PFSK-1 (cell line): ENCODE measurements at regions not wholly inside any gene's neighbourhood (a gene's known extent, or its start where the extent isn't known, plus 50 kb on each side); places are given as distances from the start of the nearest gene placed in this dataset.

Source experiments
- FOXP2 ChIP-seq: optimal IDR thresholded peaks from 2 replicates; pipeline ENCODE3; 2011; ENCODE audit warnings: borderline replicate concordance, control low read depth, inconsistent platforms; ENCODE audit not compliant: insufficient read depth; ENCODE audit errors: extremely low read length, extremely low read depth
- POLR2AphosphoS5 ChIP-seq: IDR thresholded peaks from 2 replicates; pipeline ENCODE4 v1.6.1; 2012; ENCODE audit warnings: low read depth, mild to moderate bottlenecking, control low read depth, low read length, moderate library complexity
- REST ChIP-seq, 2 experiments: IDR thresholded peaks; 2 replicates each; pipeline versions ENCODE4 v1.6.1 to v1.8.0; 2011 to 2012; ENCODE audit warnings: low read depth in 2 of 2, low read length in 2 of 2, control low read depth in 1 of 2, inconsistent platforms in 1 of 2, mild to moderate bottlenecking in 1 of 2, moderate library complexity in 1 of 2; ENCODE audit not compliant: insufficient read depth in 1 of 2
- SIN3A ChIP-seq: IDR thresholded peaks from 2 replicates; pipeline ENCODE4 v1.6.1; 2012; ENCODE audit warnings: mild to moderate bottlenecking, low read length, moderate library complexity, borderline replicate concordance; ENCODE audit not compliant: insufficient read depth
- TAF1 ChIP-seq: IDR thresholded peaks from 2 replicates; pipeline ENCODE4 v1.6.1; 2012; ENCODE audit warnings: low read length, control low read depth, borderline replicate concordance; ENCODE audit not compliant: insufficient read depth

- TF ChIP-seq FOXP2 (no peak), SIN3A (no peak), TAF1 (no peak), REST (IDR thresholded peaks at IDR 0.05; ENCODE audit: insufficient read depth in 1 of 2, low read depth in 2 of 2, low read length in 2 of 2) (no peak), POLR2AphosphoS5 (no peak)
Observed at GRCh38 chr7:133196856-133197612, 55.8 kb upstream of the EXOC4 start.

- TF ChIP-seq REST (IDR thresholded peaks at IDR 0.05; ENCODE audit: insufficient read depth in 1 of 2, low read depth in 2 of 2, low read length in 2 of 2): no peak
- TF ChIP-seq FOXP2: no peak
- TF ChIP-seq SIN3A: no peak
Observed at GRCh38 chr7:133197972-133198544, 54.8 kb upstream of the EXOC4 start.

GRCh38 chr7:133199831-133200230 lies 53.0 kb upstream of the EXOC4 start:
- TF ChIP-seq POLR2AphosphoS5: no peak
- no peak for TF ChIP-seq TAF1
- TF ChIP-seq REST (IDR thresholded peaks at IDR 0.05; ENCODE audit: insufficient read depth in 1 of 2, low read depth in 2 of 2, low read length in 2 of 2): no peak
- no peak for TF ChIP-seq SIN3A
- TF ChIP-seq FOXP2: no peak

- no peak for TF ChIP-seq TAF1
- no peak for TF ChIP-seq POLR2AphosphoS5
- TF ChIP-seq REST (IDR thresholded peaks at IDR 0.05; ENCODE audit: insufficient read depth in 1 of 2, low read depth in 2 of 2, low read length in 2 of 2): no peak
- TF ChIP-seq FOXP2: no peak
- TF ChIP-seq SIN3A: no peak
Observed at GRCh38 chr7:133201470-133201869, 51.4 kb upstream of the EXOC4 start.
